GM12872 (cell line): ENCODE measurements at regions not wholly inside any gene's neighbourhood (a gene's known extent, or its start where the extent isn't known, plus 50 kb on each side); places are given as distances from the start of the nearest gene placed in this dataset.

ENCODE experiments used
- TF ChIP-seq, protein P1 (sequence below): IDR thresholded peaks from 3 replicates; pipeline ENCODE4 v1.5.1; 2011; ENCODE audit warnings: low read depth, mild to moderate bottlenecking, low read length, moderate library complexity; ENCODE audit not compliant: insufficient read depth

DNA sequence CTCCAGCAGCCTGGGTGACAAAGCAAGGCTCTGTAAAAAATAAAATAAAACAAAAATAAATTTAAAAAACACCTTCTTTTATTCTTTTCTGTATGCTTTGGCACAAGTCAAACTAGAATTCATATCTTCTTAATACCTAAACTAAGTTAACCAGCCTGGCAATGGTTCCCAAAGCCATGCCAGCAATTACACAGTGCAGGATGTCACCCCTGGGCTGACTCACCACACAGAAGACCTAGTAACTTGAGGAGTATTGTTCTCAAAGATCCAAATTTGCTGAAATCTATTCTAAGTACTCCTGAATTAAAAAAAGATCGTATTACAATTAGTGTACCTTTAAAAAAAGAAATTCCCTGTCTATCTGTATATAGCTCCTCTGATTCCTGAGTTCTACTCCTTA lies 162.7 kb upstream of the SGK1 start:
- TF ChIP-seq, protein P1, sequence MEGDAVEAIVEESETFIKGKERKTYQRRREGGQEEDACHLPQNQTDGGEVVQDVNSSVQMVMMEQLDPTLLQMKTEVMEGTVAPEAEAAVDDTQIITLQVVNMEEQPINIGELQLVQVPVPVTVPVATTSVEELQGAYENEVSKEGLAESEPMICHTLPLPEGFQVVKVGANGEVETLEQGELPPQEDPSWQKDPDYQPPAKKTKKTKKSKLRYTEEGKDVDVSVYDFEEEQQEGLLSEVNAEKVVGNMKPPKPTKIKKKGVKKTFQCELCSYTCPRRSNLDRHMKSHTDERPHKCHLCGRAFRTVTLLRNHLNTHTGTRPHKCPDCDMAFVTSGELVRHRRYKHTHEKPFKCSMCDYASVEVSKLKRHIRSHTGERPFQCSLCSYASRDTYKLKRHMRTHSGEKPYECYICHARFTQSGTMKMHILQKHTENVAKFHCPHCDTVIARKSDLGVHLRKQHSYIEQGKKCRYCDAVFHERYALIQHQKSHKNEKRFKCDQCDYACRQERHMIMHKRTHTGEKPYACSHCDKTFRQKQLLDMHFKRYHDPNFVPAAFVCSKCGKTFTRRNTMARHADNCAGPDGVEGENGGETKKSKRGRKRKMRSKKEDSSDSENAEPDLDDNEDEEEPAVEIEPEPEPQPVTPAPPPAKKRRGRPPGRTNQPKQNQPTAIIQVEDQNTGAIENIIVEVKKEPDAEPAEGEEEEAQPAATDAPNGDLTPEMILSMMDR, result no peak

GRCh38 chr6:134478764-134479399 lies 161.0 kb upstream of the SGK1 start:
- TF ChIP-seq, protein P1, result no peak

GRCh38 chr6:134477991-134478635 lies 160.2 kb upstream of the SGK1 start:
- TF ChIP-seq, protein P1, result no peak

DNA sequence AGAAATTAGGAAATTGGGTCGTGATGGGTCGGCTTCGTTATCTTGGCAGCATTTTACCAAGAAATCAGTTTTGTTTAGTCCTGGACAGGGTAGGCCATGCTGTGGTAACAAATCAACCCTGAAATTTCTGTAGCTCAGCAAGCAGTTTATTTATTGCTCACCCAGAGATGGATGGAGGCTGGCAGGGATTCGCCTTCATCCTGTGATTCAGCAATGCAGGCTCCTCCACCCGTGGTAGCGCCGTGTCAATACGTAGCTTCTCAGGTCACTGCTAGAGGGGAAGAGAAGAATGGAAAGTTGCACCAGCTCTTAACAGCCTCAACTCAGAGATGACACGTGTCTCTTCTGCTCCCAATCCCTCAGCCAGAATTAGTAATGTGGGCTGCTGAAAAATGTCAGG lies 157.0 kb upstream of the SGK1 start:
- TF ChIP-seq, protein P1, result no peak

GRCh38 chr6:134472661-134473060 lies 154.7 kb upstream of the SGK1 start:
- TF ChIP-seq, protein P1, result no peak

- TF ChIP-seq, protein P1, result no peak
These were observed 154.1 kb upstream of the SGK1 start for GRCh38 chr6:134472046-134472445.

GRCh38 chr6:134470457-134470975 lies 152.6 kb upstream of the SGK1 start:
- TF ChIP-seq, protein P1, result no peak
